ENCODE measurements at regions not wholly inside any gene's neighbourhood (a gene's known extent, or its start where the extent isn't known, plus 50 kb on each side); places are given as distances from the start of the nearest gene placed in this dataset.
A peak's percentile ranks its signal among the peaks of the same experiment; 100 is the strongest.
"Not testable (repeated sequence)": the region's sequence is repeated elsewhere in the genome, so short reads cannot be mapped to it uniquely, and the experiment has no call there.

DNA sequence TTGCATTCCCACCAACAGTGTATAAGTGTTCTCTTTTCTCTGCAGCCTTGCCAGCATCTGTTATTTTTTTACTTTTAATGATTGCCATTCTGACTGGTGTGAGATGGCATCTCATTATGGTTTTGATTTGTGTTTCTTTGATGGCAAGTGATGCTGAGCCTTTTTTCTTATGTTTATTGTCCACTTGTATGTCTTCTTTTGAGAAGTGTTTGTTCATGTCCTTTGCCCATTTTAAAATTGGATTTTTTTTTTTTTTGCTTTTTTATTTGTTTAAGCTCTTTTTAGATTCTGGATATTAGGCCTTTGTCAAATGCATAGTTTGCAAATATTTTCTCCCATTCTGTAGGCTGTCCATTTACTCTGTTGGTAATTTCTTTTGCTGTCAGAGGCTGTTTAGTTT is 134.4 kb downstream of the APIP start:
- not testable (repeated sequence) for H3K4me1 ChIP-seq (ENCODE audit: control insufficient read depth, insufficient read depth, low read length); DNase-seq (ENCODE audit: low read depth); H3K36me3 ChIP-seq (ENCODE audit: control insufficient read depth, insufficient read depth, low read length, severe bottlenecking); H3K9ac ChIP-seq (ENCODE audit: low read length); H3K27me3 ChIP-seq (replicated peaks; ENCODE audit: control insufficient read depth, insufficient read depth, low read length); H3K4me3 ChIP-seq (ENCODE audit: low read length)
- H3K9me3 ChIP-seq (ENCODE audit: control insufficient read depth, low read length), result peaks cover 11% of the 10 kb centered on the region

DNA sequence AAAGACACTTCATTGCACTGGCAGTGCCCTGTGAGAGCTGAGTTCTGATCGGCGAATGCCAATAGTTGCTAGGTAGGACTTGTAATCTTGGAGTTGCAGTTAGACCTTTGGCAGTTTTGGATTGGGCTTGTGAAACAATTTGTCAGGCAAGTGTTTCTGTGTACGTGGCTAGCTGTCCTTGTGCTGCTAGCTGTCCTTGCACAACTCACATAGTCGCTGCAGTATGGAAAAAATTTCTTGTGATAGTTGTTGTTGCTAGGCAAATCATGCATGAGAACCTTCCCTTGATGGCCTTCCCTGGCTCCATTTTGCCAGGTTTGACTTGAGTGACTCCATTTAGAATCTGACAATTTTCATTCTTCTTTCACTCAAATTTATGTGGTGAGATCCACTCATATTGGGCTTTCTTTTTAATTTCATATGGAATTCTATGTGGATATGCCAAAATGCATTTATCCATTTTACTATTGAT is 140.7 kb downstream of the APIP start:
- Histone ChIP-seq H3K4me3 (ENCODE audit: low read length) (no peak overlapping the region), H3K27me3 (replicated peaks; ENCODE audit: control insufficient read depth, insufficient read depth, low read length) (peaks cover 7% of the 10 kb centered on the region), H3K4me1 (ENCODE audit: control insufficient read depth, insufficient read depth, low read length) (peaks cover 27% of the 10 kb centered on the region), H3K36me3 (ENCODE audit: control insufficient read depth, insufficient read depth, low read length, severe bottlenecking) (no peaks in the 10 kb centered on the region), H3K9ac (ENCODE audit: low read length) (no peak overlapping the region), H3K9me3 (ENCODE audit: control insufficient read depth, low read length) (peaks cover 11% of the 10 kb centered on the region)
- DNase-seq (ENCODE audit: low read depth), result no peak

DNA sequence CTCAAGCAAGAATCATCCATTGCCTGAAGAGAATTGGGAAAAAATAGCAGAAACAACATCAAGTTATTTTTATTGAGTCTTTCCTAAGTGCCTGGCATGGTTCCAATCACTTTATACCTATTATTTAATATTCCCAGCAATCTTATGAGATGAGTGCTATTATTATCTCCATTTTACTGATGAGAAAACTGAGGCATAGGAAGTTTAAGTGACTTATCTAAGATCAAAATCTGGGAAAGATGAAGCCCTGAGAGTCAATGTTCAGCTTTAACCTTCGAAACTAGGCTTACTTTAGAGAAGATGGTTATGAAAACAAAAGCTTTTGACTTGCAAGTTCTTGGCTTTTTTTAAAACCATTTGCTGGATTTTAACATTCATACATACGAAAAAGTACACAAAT is 141.6 kb downstream of the APIP start:
- peaks cover 13% of the 10 kb centered on the region for H3K27me3 ChIP-seq (replicated peaks; ENCODE audit: control insufficient read depth, insufficient read depth, low read length)
- peaks cover 5% of the 10 kb centered on the region for H3K9me3 ChIP-seq (ENCODE audit: control insufficient read depth, low read length)
- no peak overlapping the region for H3K4me3 ChIP-seq (ENCODE audit: low read length)
- DNase-seq (ENCODE audit: low read depth), result no peak
- H3K36me3 ChIP-seq (ENCODE audit: control insufficient read depth, insufficient read depth, low read length, severe bottlenecking), result no peaks in the 10 kb centered on the region
- H3K9ac ChIP-seq (ENCODE audit: low read length), result no peak overlapping the region
- H3K4me1 ChIP-seq (ENCODE audit: control insufficient read depth, insufficient read depth, low read length), result peaks cover 27% of the 10 kb centered on the region

DNA sequence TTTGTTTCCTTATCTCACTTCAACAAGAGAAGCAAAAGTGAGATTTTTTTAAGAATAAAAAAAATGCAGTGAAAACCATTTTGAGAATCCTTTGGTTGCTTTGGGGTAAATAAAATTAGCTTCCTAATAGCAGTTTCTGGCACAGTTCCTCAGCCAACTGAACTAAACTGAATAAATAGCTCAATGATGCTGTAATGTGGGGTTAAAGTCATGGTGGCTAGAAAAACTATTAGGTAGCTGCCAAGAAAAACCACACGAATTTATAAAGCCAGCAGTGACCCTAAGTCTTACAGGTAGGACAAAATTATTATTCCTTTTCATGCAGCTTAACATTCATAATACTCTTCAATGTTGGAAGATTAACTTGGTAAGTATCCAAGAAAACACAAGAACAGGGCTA is 142.4 kb downstream of the APIP start:
- H3K9ac ChIP-seq (ENCODE audit: low read length), result peak overlapping the region; percentile 43
- DNase-seq (ENCODE audit: low read depth), result peak; percentile 33
- no peaks in the 10 kb centered on the region for H3K36me3 ChIP-seq (ENCODE audit: control insufficient read depth, insufficient read depth, low read length, severe bottlenecking)
- H3K4me3 ChIP-seq (ENCODE audit: low read length), result no peak overlapping the region
- peaks cover 13% of the 10 kb centered on the region for H3K27me3 ChIP-seq (replicated peaks; ENCODE audit: control insufficient read depth, insufficient read depth, low read length)
- peaks cover 27% of the 10 kb centered on the region for H3K4me1 ChIP-seq (ENCODE audit: control insufficient read depth, insufficient read depth, low read length)
- H3K9me3 ChIP-seq (ENCODE audit: control insufficient read depth, low read length), result peaks cover 5% of the 10 kb centered on the region

DNA sequence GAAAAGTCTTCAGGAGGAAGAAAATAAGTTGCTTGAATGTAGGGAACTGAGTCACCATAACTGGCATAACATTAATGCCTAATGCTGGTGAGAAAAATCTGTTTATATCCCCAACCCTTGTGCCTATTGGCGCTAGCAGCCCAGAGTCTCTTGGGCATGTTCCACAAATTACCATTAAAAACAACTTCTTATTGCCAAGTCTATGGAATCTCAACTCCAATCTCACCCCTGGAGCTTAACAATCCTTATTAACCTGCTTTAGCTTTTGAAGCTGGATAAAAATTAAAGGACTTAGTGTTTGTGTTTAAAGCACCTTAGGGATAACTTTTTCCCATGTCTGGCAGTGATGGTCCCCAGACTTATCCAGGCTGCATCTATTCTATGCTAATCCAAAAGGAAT is 143.0 kb downstream of the APIP start:
- Histone ChIP-seq H3K36me3 (ENCODE audit: control insufficient read depth, insufficient read depth, low read length, severe bottlenecking) (no peaks in the 10 kb centered on the region), H3K27me3 (replicated peaks; ENCODE audit: control insufficient read depth, insufficient read depth, low read length) (peaks cover 13% of the 10 kb centered on the region), H3K9ac (ENCODE audit: low read length) (peak overlapping the region; percentile 43), H3K4me1 (ENCODE audit: control insufficient read depth, insufficient read depth, low read length) (peaks cover 27% of the 10 kb centered on the region), H3K4me3 (ENCODE audit: low read length) (peak overlapping the region; percentile 34), H3K9me3 (ENCODE audit: control insufficient read depth, low read length) (peaks cover 6% of the 10 kb centered on the region)
- no peak for DNase-seq (ENCODE audit: low read depth)

DNA sequence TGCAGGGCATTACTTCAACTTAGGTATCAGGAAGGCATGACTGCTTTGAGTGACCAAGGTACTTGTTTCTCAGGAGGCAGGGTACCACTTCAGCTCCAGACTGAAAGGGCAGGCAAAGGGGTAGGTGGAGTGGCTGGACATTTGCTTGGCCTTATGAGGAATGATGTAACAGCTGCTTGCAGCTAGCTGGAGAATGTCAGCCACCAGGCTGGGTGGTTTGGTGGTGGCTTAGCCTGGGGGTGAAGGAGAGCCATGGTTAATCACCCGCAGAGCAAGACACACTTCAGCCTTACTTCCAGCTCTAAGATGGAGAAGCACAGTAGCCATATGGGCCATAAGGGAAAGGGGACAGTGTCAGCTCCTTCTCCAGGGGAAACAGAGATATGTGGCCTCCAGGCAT is 146.1 kb downstream of the APIP start:
- no peaks in the 10 kb centered on the region for H3K36me3 ChIP-seq (ENCODE audit: control insufficient read depth, insufficient read depth, low read length, severe bottlenecking)
- H3K9ac ChIP-seq (ENCODE audit: low read length), result no peak overlapping the region
- peaks cover 26% of the 10 kb centered on the region for H3K4me1 ChIP-seq (ENCODE audit: control insufficient read depth, insufficient read depth, low read length)
- peaks cover 15% of the 10 kb centered on the region for H3K9me3 ChIP-seq (ENCODE audit: control insufficient read depth, low read length)
- H3K4me3 ChIP-seq (ENCODE audit: low read length), result no peak overlapping the region
- no peak for DNase-seq (ENCODE audit: low read depth)
- H3K27me3 ChIP-seq (replicated peaks; ENCODE audit: control insufficient read depth, insufficient read depth, low read length), result peaks cover 13% of the 10 kb centered on the region

DNA sequence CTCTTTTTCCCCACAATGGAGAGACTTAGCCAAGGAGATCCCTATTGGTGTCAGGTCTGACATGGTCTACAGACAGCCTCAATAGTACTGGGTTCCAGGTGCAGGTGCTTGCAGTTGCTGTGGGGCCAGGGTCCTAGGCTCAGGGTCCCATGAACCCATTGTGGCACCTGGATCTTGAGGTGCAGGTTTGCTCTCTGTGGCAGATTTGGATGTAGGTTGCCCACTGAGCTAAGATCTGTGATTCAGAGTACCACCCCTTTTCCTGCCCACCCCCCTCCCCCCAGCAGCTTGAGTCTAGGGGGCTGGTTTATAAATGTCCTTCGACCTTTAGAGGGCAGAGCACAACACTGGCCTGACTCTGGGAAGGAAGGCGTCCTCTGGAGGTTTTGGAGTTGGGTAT is 147.0 kb downstream of the APIP start:
- peaks cover 19% of the 10 kb centered on the region for H3K9me3 ChIP-seq (ENCODE audit: control insufficient read depth, low read length)
- no peak for DNase-seq (ENCODE audit: low read depth)
- H3K4me1 ChIP-seq (ENCODE audit: control insufficient read depth, insufficient read depth, low read length), result peaks cover 19% of the 10 kb centered on the region
- H3K36me3 ChIP-seq (ENCODE audit: control insufficient read depth, insufficient read depth, low read length, severe bottlenecking), result no peaks in the 10 kb centered on the region
- peaks cover 13% of the 10 kb centered on the region for H3K27me3 ChIP-seq (replicated peaks; ENCODE audit: control insufficient read depth, insufficient read depth, low read length)
- no peak overlapping the region for H3K9ac ChIP-seq (ENCODE audit: low read length)
- no peak overlapping the region for H3K4me3 ChIP-seq (ENCODE audit: low read length)

DNA sequence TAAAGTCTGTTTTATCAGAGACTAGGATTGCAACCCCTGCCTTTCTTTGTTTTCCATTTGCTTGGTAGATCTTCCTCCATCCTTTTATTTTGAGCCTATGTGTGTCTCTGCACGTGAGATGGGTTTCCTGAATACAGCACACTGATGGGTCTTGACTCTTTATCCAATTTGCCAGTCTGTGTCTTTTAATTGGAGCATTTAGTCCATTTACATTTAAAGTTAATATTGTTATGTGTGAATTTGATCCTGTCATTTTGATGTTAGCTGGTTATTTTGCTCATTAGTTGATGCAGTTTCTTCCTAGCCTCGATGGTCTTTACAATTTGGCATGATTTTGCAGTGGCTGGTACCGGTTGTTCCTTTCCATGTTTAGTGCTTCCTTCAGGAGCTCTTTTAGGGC is 141.7 kb downstream of the EHF start:
- H3K4me1 ChIP-seq (ENCODE audit: control insufficient read depth, insufficient read depth, low read length); DNase-seq (ENCODE audit: low read depth); H3K9ac ChIP-seq (ENCODE audit: low read length); H3K4me3 ChIP-seq (ENCODE audit: low read length); H3K36me3 ChIP-seq (ENCODE audit: control insufficient read depth, insufficient read depth, low read length, severe bottlenecking): not testable (repeated sequence)
- H3K9me3 ChIP-seq (ENCODE audit: control insufficient read depth, low read length), result peaks cover 17% of the 10 kb centered on the region
- peaks cover 11% of the 10 kb centered on the region for H3K27me3 ChIP-seq (replicated peaks; ENCODE audit: control insufficient read depth, insufficient read depth, low read length)

DNA sequence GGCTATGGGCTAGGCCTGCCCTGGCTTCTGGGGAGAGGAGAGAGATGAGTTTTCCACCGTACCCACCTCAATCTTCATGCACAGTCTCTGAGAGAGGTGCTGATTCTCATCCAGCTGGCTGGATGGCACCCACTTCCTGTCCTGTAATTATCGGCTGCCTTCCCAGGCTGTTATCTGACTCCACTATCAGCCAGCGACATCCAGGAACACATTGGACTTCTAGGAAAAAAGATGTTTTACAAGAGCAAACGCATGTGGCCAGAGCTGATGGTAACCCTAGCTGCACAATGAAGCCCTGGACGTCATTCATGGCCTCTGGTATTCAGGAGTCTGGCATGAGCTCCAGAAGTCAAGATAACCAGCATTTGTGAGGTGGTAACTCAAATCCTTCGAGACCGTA is 137.4 kb downstream of the EHF start:
- no peak overlapping the region for H3K4me3 ChIP-seq (ENCODE audit: low read length)
- peaks cover 16% of the 10 kb centered on the region for H3K27me3 ChIP-seq (replicated peaks; ENCODE audit: control insufficient read depth, insufficient read depth, low read length)
- peak; percentile 45 for DNase-seq (ENCODE audit: low read depth)

DNA sequence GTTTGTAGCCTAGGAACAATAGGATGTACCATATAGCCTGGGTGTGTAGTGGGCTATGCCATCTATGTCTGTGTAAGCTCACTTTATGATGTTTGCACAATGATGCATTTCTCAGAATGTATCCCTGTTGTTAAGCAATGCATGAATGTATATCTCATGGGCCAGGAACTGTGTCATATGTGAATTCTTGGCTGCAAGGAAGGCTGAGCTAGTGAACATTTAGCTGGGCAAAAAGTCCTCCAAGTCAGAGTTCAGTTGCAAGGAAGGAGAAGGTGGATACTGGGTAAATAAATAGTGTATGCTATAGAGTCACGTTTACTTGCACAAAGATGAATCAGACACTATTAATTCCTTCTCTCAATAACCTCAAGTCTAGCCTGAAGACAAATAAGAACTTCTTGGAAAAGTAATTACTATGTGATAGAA is 136.1 kb downstream of the EHF start:
- Histone ChIP-seq H3K4me1 (ENCODE audit: control insufficient read depth, insufficient read depth, low read length) (peaks cover 20% of the 10 kb centered on the region), H3K9me3 (ENCODE audit: control insufficient read depth, low read length) (peaks cover 4% of the 10 kb centered on the region), H3K9ac (ENCODE audit: low read length) (no peak overlapping the region), H3K36me3 (ENCODE audit: control insufficient read depth, insufficient read depth, low read length, severe bottlenecking) (no peaks in the 10 kb centered on the region), H3K4me3 (ENCODE audit: low read length) (no peak overlapping the region), H3K27me3 (replicated peaks; ENCODE audit: control insufficient read depth, insufficient read depth, low read length) (peaks cover 16% of the 10 kb centered on the region)
- peak; percentile 8 for DNase-seq (ENCODE audit: low read depth)

More for the DNA sequence above, 137.4 kb downstream of the EHF start:
- Histone ChIP-seq H3K4me1 (ENCODE audit: control insufficient read depth, insufficient read depth, low read length) (peaks cover 15% of the 10 kb centered on the region), H3K36me3 (ENCODE audit: control insufficient read depth, insufficient read depth, low read length, severe bottlenecking) (no peaks in the 10 kb centered on the region), H3K9me3 (ENCODE audit: control insufficient read depth, low read length) (peaks cover 4% of the 10 kb centered on the region), H3K9ac (ENCODE audit: low read length) (no peak overlapping the region)

DNA sequence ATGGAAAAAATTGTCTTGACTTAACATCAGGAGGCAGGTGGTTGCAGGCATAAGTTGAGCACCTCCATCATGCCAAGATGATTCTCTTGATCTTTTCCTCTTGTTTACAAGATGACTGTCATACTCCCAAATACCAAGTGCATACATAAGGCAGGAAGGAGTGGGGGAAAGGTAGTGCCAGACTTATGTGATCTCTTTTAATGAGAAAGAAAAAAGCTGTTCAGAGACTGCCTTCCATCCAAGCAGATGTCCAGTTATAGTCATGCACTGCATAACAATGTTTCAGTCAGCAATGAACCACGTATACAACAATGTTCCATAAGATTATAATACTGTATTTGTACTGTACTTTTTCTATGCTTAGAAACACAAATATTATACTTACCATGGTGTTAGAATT is 135.7 kb downstream of the EHF start:
- H3K9ac ChIP-seq (ENCODE audit: low read length), result no peak overlapping the region
- no peak overlapping the region for H3K4me3 ChIP-seq (ENCODE audit: low read length)
- DNase-seq (ENCODE audit: low read depth), result no peak
- H3K36me3 ChIP-seq (ENCODE audit: control insufficient read depth, insufficient read depth, low read length, severe bottlenecking), result no peaks in the 10 kb centered on the region
- H3K4me1 ChIP-seq (ENCODE audit: control insufficient read depth, insufficient read depth, low read length), result peaks cover 24% of the 10 kb centered on the region
- H3K27me3 ChIP-seq (replicated peaks; ENCODE audit: control insufficient read depth, insufficient read depth, low read length), result peaks cover 16% of the 10 kb centered on the region
- peaks cover 4% of the 10 kb centered on the region for H3K9me3 ChIP-seq (ENCODE audit: control insufficient read depth, low read length)

DNA sequence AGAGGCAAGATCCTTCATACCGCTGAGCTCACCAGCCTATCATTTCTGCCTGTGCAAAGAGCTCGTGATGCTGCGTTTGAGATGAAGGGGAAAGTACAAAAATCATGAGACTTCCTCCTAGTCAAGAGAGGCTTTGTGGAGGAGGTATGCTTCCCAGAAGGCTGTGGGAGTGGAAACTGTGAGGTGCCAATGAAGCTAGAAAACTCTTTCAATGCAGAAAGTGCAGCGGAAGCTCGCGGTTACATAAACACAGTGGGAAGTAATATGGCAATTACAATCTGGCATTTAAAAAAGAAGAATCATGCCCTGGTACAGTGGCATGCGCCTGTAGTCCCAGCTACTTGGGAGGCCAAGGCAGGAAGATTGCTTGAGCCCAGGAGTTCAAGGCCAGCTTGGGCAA is 134.8 kb downstream of the EHF start:
- H3K27me3 ChIP-seq (replicated peaks; ENCODE audit: control insufficient read depth, insufficient read depth, low read length), result peaks cover 16% of the 10 kb centered on the region
- H3K36me3 ChIP-seq (ENCODE audit: control insufficient read depth, insufficient read depth, low read length, severe bottlenecking), result no peaks in the 10 kb centered on the region
- H3K9ac ChIP-seq (ENCODE audit: low read length), result no peak overlapping the region
- peaks cover 4% of the 10 kb centered on the region for H3K9me3 ChIP-seq (ENCODE audit: control insufficient read depth, low read length)
- DNase-seq (ENCODE audit: low read depth), result no peak
- peaks cover 33% of the 10 kb centered on the region for H3K4me1 ChIP-seq (ENCODE audit: control insufficient read depth, insufficient read depth, low read length)
- H3K4me3 ChIP-seq (ENCODE audit: low read length), result no peak overlapping the region
